ENCODE measurements at regions not wholly inside any gene's neighbourhood (a gene's known extent, or its start where the extent isn't known, plus 50 kb on each side); places are given as distances from the start of the nearest gene placed in this dataset.

- ATAC-seq = no peak
- no peak for DNase-seq (ENCODE audit: low spot score)
- intact Hi-C loops (cut with DNase I) = no loop called here
These were observed 324.8 kb downstream of the RWDD3 start for GRCh38 chr1:95558791-95559190.

- ATAC-seq = no peak
- intact Hi-C loops (cut with DNase I) = no loop called here
These were observed 327.3 kb downstream of the RWDD3 start for GRCh38 chr1:95561346-95561745.

DNA sequence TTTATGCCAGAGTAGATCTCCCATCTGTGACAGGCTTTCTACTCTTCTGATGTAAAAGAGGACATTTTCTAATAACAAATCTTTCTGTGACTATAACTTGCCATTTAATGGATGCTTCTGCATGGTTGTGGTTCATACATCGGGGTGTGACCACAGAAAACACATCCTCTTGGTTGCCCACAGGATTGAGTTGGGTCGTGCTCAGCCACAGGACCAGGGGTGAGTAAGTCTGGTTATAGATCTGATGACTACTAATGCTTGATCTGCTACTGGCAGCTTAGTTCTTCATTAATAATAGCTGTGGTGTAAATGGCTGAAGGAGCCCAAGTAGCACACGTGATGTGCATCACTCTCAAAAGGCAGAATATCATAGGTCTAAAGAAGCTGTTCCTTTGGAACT lies 328.2 kb downstream of the RWDD3 start:
- DNase-seq (ENCODE audit: low spot score) (no peak), ATAC-seq (no peak)
- intact Hi-C loops (cut with DNase I) = no loop called here

More at GRCh38 chr1:95561346-95561745, 327.3 kb downstream of the RWDD3 start:
- DNase-seq (ENCODE audit: low spot score) = no peak

DNA sequence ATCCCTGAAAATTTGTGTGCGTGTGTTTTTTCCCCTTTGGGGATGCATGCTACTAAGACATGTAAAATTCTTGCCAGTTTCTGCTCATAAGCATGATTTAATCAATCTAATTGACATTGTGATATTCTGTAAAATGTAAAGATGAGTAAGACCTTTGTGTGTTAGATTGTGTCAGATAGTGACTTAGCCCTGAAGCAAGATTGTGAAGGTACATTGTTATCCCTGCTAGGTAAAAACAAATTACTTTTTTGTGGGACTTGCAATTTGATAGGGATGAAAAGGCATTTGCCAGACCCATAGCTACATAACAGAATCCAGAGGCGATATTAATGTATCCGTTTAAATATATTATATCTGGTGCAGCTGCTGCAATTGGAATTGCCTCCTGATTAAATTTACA lies 338.0 kb downstream of the RWDD3 start:
- intact Hi-C loops (cut with DNase I) = no loop called here
- ATAC-seq = no peak
- no peak for DNase-seq (ENCODE audit: low spot score)

- intact Hi-C loops (cut with DNase I) = no loop called here
- no peak for ATAC-seq
- DNase-seq (ENCODE audit: low spot score) = no peak
These were observed 339.0 kb downstream of the RWDD3 start for GRCh38 chr1:95572962-95573361.

DNA sequence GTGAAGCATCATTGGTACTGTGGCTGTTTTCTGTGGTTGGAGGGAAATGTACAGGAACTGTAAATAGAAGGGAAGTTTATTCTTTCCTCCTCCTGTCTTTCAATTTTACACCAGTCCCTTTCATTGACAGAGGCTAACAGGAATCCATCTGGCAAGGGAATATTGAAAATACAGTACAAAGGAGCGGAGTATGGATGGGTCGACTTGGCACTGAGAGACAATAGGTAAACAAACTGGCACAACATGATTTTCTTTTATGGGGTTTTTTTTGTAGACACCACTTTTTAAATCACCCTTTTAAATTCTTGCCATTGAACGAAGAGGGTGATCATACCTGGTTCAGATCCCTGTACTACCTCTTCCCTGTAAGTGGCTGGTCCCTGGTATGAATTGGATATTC lies 341.3 kb downstream of the RWDD3 start:
- ATAC-seq (no peak), DNase-seq (ENCODE audit: low spot score) (no peak)
- intact Hi-C loops (cut with DNase I) = no loop called here

DNA sequence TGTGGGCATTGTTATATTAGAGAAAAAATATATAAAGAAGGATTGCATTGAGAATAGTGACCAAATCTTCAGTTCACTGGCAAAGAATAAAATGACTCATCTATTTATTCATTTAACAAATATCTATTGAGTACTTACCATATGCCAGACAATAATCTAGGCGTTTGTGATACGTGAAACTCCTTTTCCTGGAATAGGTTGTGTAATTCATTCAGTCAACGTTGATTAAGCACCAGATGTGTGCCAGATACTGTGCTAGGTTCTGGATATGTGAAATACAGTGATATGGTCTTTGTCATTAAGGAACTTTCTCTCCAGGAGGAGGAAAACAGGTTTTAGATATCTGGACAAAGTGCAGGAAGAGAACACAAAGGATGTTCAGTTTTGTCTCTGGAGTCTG lies 344.5 kb downstream of the RWDD3 start:
- intact Hi-C loops (cut with DNase I) = no loop called here
- DNase-seq (ENCODE audit: low spot score) (no peak), ATAC-seq (no peak)

DNA sequence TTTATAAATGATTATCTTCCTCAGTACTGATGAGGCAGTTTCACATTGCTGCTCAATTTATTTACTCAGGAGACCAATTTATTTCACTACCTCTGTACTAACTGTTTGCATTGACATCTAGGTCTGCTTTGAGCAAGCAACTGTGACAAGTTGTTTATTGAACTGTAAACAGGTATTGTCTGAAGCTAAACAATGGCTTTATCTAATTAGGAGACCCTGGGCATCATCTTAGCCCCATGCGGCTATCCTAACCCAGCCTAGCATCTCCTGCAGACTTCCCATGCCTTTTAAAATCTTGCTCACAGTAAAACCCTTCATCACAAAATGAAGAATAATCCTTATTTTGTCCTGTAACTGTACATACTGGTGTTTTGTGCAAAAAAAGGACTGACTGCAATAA lies 348.2 kb downstream of the RWDD3 start:
- intact Hi-C loops (cut with DNase I) = no loop called here
- DNase-seq (ENCODE audit: low spot score) = no peak
- ATAC-seq = no peak

DNA sequence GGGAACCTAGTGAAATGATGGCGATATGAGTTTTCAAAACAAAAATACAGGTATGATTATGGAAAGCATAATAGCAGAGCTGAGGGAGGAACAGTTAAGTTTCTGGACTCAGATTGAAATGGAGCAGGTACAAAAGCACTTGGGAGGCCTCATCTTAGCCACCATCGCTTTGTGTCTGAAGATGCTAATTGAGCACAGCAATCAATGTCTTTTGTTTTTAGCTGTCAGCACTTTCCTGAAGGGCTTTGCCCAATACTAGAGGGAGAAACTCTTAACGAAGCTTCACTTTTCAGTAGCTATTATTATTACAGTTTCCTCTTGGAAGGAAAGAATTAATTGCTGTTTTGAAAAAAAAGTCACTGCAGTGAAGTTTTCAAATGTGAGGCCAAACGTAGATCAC lies 348.7 kb downstream of the RWDD3 start:
- ATAC-seq (no peak), DNase-seq (ENCODE audit: low spot score) (no peak)
- intact Hi-C loops (cut with DNase I) = no loop called here

DNA sequence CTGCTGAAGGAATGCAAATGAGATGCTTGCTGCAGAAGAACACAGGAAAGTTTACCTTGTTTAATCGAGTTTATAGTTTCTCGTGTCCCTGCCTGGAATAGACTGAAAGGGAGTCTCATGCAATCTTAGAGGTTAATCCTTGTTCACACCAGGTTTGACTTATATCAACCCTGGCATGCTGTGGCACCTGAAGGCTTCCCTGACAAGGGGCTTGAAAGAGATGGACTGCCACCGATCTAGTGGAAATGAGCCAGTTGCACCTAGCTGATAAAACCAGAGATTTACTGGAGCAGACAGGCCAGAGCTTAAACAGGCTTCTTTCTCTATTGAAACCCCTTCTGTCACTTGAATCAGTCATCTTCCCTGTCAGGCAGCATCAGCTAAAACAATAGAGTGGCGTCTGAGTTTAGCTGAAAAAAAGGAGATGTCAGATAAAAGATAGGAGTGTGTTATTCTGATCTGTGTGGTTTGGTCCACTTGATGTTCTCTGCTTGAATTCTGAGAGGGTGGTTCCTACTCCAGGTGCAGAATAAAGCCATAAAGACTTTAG lies 349.7 kb downstream of the RWDD3 start:
- ATAC-seq (no peak), DNase-seq (ENCODE audit: low spot score) (no peak)
- intact Hi-C loops (cut with DNase I) = no loop called here

DNA sequence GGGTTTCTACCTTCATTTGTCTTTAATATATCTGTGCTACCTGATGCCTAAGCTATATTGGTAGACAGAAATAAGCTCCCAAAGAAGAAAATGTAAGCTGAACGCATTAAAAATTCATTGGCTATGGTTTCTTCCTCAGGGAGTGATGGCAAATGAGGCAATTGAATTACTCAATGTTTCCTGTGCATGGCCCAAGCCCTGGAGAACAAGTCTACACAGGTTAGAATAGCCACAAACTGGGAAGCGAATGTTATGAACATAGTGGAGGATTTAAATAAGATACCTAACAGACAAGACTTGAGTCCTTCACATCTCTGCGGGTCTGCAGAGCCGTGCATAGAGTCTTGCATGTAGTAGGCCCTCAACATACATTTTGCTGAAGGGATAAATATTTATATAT lies 350.3 kb downstream of the RWDD3 start:
- no peak for DNase-seq (ENCODE audit: low spot score)
- intact Hi-C loops (cut with DNase I) = no loop called here
- no peak for ATAC-seq

DNA sequence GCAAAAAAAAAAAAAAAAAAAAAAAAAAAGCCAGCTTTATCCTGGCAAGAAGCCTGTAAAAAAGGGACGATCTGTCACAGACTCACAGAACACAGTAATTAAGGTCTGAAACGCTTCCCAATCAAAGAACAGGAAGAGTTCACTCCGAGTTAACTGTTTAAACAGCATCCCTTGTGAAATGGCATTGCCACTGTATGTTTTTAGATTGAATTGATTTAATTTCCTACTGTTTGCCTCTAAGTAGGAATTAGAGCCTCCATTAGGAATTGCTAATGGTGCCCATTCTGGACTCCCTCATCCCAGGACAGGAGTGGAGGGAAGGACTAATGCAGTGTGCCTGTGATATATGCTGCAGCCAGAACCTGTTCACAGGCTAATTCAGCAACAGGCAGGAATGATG lies 370.8 kb downstream of the RWDD3 start:
- intact Hi-C loops (cut with DNase I) = no loop called here
- ATAC-seq = no peak
- DNase-seq (ENCODE audit: low spot score) = no peak

GRCh38 chr1:95614197-95614596 lies 380.2 kb downstream of the RWDD3 start:
- ATAC-seq (no peak), DNase-seq (ENCODE audit: low spot score) (no peak)
- intact Hi-C loops (cut with DNase I) = loop anchor here (2.0 kb wide), 1 partner anchor 75 kb away; no protein-coding TSS in a partner anchor

GRCh38 chr1:95615421-95615820 lies 381.4 kb downstream of the RWDD3 start:
- intact Hi-C loops (cut with DNase I) = loop anchor here (2.0 kb wide), 1 partner anchor 77 kb away; no protein-coding TSS in a partner anchor
- ATAC-seq (no peak), DNase-seq (ENCODE audit: low spot score) (no peak)

DNA sequence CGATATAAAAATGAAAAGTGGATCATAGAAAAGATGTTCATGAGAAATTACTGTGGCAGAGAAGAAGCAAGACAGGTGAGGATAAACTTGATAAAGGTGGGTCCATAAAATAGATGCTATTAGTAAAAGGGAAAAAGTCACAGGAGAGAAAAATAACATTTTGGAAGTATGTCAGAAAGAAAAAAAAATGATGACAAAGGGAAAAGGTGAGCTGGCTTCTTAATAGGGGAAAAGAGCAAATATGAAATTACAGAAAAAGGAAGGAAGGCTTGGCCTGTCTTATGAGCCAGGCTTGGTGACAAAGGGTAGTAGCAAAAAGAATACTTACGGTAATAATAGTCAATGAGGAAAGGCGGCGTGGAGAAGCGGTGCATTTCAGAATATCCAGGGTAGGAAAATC lies 386.1 kb downstream of the RWDD3 start:
- ATAC-seq = no peak
- intact Hi-C loops (cut with DNase I) = no loop called here
- no peak for DNase-seq (ENCODE audit: low spot score)

DNA sequence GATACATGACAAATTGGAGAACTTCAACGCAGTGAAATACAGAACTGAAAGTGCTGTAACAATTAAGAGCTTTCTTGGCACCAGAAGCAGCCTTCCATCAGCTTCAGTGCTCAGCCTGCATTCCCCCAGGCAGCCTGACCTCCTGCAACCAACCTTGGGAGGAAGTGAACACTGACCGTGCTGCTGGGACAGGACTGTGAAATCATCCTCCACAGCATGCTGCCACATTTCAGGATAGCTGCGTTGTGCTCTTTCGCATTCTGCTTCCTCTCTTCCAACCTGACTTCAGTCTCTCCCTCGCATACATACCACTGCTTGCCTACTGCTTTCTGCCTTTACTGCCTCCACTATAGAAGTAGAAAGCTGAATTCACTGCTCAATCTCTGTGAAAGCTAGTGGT lies 388.6 kb downstream of the RWDD3 start:
- intact Hi-C loops (cut with DNase I) = no loop called here
- ATAC-seq (no peak), DNase-seq (ENCODE audit: low spot score) (no peak)

- peak; percentile 51 for ATAC-seq
- no peak for DNase-seq (ENCODE audit: low spot score)
- intact Hi-C loops (cut with DNase I) = no loop called here
These were observed 391.2 kb downstream of the RWDD3 start for GRCh38 chr1:95625224-95625623.

DNA sequence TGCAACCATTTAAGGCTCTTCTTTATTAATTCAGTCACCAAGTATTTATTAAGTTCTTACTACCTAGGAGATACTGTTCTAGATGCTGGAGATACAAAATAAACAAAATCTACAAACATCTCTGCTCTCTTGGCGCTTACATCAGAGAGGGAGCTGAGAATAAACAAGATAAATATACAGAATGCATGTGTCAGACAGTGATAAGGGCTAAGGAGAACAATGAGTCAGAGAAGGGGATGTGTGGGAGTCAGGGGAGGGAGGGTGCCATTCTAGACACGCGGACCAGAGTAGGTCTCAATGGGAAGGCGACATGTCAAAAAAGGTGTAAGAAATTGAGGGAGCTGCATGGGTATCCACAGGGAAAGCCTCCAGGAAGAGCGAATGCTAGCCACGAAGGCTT lies 393.2 kb downstream of the RWDD3 start:
- ATAC-seq (no peak), DNase-seq (ENCODE audit: low spot score) (no peak)
- intact Hi-C loops (cut with DNase I) = no loop called here

GRCh38 chr1:95631695-95632094 lies 397.7 kb downstream of the RWDD3 start:
- intact Hi-C loops (cut with DNase I) = no loop called here
- ATAC-seq = no peak
- no peak for DNase-seq (ENCODE audit: low spot score)

- DNase-seq (ENCODE audit: low spot score) (no peak), ATAC-seq (peak; percentile 45)
- intact Hi-C loops (cut with DNase I) = no loop called here
These were observed 401.8 kb downstream of the RWDD3 start for GRCh38 chr1:95635811-95636210.

DNA sequence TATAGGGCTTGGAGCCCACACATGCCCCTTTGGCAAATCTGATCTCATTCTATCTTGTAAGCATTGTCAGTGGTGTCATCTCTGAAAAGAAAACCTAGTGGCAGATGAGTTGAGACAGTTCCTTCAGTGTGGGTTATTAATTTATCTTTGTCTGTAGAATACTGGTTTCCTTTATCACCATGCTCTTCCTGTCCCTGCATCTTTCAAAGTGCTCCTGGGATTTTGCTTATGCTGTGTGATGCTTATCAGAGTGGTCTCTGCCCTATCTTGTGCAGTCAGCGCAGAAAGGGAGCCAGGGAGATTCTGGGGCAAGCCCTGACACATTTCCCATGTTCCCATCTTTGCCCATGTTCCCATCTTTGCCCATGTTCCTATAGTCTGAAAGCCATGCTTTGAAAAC lies 402.9 kb downstream of the RWDD3 start:
- DNase-seq (ENCODE audit: low spot score) (no peak), ATAC-seq (no peak)
- intact Hi-C loops (cut with DNase I) = no loop called here

GRCh38 chr1:95640746-95641145 lies 406.7 kb downstream of the RWDD3 start:
- ATAC-seq (no peak), DNase-seq (ENCODE audit: low spot score) (peak; percentile 59)
- intact Hi-C loops (cut with DNase I) = no loop called here
